ENCODE measurements at regions not wholly inside any gene's neighbourhood (a gene's known extent, or its start where the extent isn't known, plus 50 kb on each side); places are given as distances from the start of the nearest gene placed in this dataset.

- 73 to 81% (median 73%) methylated on average over 6 of the region's 6 CpGs for WGBS, 3 donors
- H3K27me3 ChIP-seq (ENCODE audit: insufficient read depth in 3 of 3, low read length in 2 of 3) = no peaks in the 10 kb centered on the region
- ATAC-seq (no peak), DNase-seq (no peak)
- intact Hi-C loops (cut with DNase I) = loop anchor here in 1 of 2 donors (10.0 kb wide), 1 partner anchor 154 kb away; no protein-coding TSS in a partner anchor
- no peaks in the 10 kb centered on the region for H3K9me3 ChIP-seq
- H3K27ac ChIP-seq = no peak overlapping the region
- no peaks in the 10 kb centered on the region for H3K36me3 ChIP-seq (ENCODE audit: insufficient read depth in 1 of 2, low read depth in 1 of 2)
- H3K4me1 ChIP-seq = no peaks in the 10 kb centered on the region
- no peak overlapping the region for H3K4me3 ChIP-seq
- no peak for TF ChIP-seq CTCF (IDR thresholded peaks at IDR 0.05)
These were observed 611.0 kb upstream of the KLF4 start for GRCh38 chr9:108100571-108100970.

- 81 to 90% (median 87%) methylated on average over 3 of the region's 3 CpGs for WGBS, 3 donors
- intact Hi-C loops (cut with DNase I) = loop anchor here in 1 of 2 donors (10.0 kb wide), 1 partner anchor 155 kb away; no protein-coding TSS in a partner anchor
- no peak for ATAC-seq
These were observed 610.3 kb upstream of the KLF4 start for GRCh38 chr9:108099854-108100253.

GRCh38 chr9:108095496-108095895 lies 605.9 kb upstream of the KLF4 start:
- Histone ChIP-seq H3K27ac (no peak overlapping the region), H3K36me3 (ENCODE audit: insufficient read depth in 1 of 2, low read depth in 1 of 2) (no peaks in the 10 kb centered on the region), H3K27me3 (ENCODE audit: insufficient read depth in 3 of 3, low read length in 2 of 3) (no peaks in the 10 kb centered on the region), H3K4me1 (no peaks in the 10 kb centered on the region), H3K4me3 (no peak overlapping the region), H3K9me3 (no peaks in the 10 kb centered on the region)
- 92 to 100% (median 96%) methylated on average over 1 of the region's 1 CpG for WGBS, 3 donors
- TF ChIP-seq CTCF (IDR thresholded peaks at IDR 0.05) = no peak
- DNase-seq (no peak), ATAC-seq (no peak)
- intact Hi-C loops (cut with DNase I) = no loop called here

More at GRCh38 chr9:108099854-108100253, 610.3 kb upstream of the KLF4 start:
- H3K27me3 ChIP-seq (ENCODE audit: insufficient read depth in 3 of 3, low read length in 2 of 3) = no peaks in the 10 kb centered on the region
- H3K4me3 ChIP-seq = no peak overlapping the region
- DNase-seq = no peak
- no peak for TF ChIP-seq CTCF (IDR thresholded peaks at IDR 0.05)
- H3K9me3 ChIP-seq = no peaks in the 10 kb centered on the region
- H3K36me3 ChIP-seq (ENCODE audit: insufficient read depth in 1 of 2, low read depth in 1 of 2) = no peaks in the 10 kb centered on the region
- H3K4me1 ChIP-seq = no peaks in the 10 kb centered on the region
- H3K27ac ChIP-seq = no peak overlapping the region

GRCh38 chr9:108094676-108094993 lies 605.1 kb upstream of the KLF4 start:
- no peak overlapping the region for H3K4me3 ChIP-seq
- no peak overlapping the region for H3K27ac ChIP-seq
- intact Hi-C loops (cut with DNase I) = no loop called here
- ATAC-seq = no peak
- H3K27me3 ChIP-seq (ENCODE audit: insufficient read depth in 3 of 3, low read length in 2 of 3) = no peaks in the 10 kb centered on the region
- DNase-seq = no peak
- no peaks in the 10 kb centered on the region for H3K9me3 ChIP-seq
- no peaks in the 10 kb centered on the region for H3K4me1 ChIP-seq
- WGBS, 3 donors = 85 to 90% (median 88%) methylated on average over 2 of the region's 2 CpGs
- no peaks in the 10 kb centered on the region for H3K36me3 ChIP-seq (ENCODE audit: insufficient read depth in 1 of 2, low read depth in 1 of 2)
- no peak for TF ChIP-seq CTCF (IDR thresholded peaks at IDR 0.05)
